Ovary (tissue), 3 donors: ENCODE measurements at regions not wholly inside any gene's neighbourhood (a gene's known extent, or its start where the extent isn't known, plus 50 kb on each side); places are given as distances from the start of the nearest gene placed in this dataset.
"Not testable (repeated sequence)": the region's sequence is repeated elsewhere in the genome, so short reads cannot be mapped to it uniquely, and the experiment has no call there.

Experiments
- EP300 ChIP-seq: sonication (generic); formaldehyde crosslinking; IDR thresholded peaks from one replicate; pipeline ENCODE4 v1.6.1; 2017; ENCODE audit warnings: antibody characterized with exemption
- POLR2A ChIP-seq: fragments of 450-650 bp; IDR thresholded peaks from one replicate; pipeline ENCODE4 v1.6.1; 2017; ENCODE audit warnings: antibody characterized with exemption, mild to moderate bottlenecking, moderate library complexity
- TF ChIP-seq, protein P1 (sequence below), 3 donors: fragments of 450-650 bp in 2 of 3; fragments of 200-600 bp in 1 of 3; IDR thresholded peaks; one replicate each; pipeline versions ENCODE4 v1.5.1 to v1.8.0; 2016 to 2022; ENCODE audit warnings: antibody characterized with exemption in 3 of 3, mild to moderate bottlenecking in 1 of 3
- donor health status: DM: no; HTN: no; CAD: no.

DNA sequence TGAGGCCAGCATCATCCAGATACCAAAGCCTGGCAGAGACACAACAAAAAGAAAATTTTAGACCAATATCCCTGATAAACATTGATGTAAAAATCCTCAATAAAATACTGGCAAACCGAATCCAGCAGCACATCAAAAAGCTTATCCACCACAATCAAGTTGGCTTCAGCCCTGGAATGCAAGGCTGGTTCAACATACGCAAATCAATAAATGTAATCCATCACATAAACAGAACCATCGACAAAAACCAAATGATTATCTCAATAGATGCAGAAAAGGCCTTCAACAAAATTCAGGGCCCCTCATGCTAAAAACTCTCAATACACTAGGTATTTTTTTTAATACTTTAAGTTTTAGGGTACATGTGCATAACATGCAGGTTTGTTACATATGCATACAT is 74.1 kb downstream of the ELAPOR2 start:
- TF ChIP-seq, protein P1, sequence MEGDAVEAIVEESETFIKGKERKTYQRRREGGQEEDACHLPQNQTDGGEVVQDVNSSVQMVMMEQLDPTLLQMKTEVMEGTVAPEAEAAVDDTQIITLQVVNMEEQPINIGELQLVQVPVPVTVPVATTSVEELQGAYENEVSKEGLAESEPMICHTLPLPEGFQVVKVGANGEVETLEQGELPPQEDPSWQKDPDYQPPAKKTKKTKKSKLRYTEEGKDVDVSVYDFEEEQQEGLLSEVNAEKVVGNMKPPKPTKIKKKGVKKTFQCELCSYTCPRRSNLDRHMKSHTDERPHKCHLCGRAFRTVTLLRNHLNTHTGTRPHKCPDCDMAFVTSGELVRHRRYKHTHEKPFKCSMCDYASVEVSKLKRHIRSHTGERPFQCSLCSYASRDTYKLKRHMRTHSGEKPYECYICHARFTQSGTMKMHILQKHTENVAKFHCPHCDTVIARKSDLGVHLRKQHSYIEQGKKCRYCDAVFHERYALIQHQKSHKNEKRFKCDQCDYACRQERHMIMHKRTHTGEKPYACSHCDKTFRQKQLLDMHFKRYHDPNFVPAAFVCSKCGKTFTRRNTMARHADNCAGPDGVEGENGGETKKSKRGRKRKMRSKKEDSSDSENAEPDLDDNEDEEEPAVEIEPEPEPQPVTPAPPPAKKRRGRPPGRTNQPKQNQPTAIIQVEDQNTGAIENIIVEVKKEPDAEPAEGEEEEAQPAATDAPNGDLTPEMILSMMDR (IDR thresholded peaks at IDR 0.05) = not testable (repeated sequence)
- not testable (repeated sequence) for TF ChIP-seq POLR2A, EP300
